AG09319 (cell line): ENCODE measurements at regions not wholly inside any gene's neighbourhood (a gene's known extent, or its start where the extent isn't known, plus 50 kb on each side); places are given as distances from the start of the nearest gene placed in this dataset.
"Not testable (repeated sequence)": the region's sequence is repeated elsewhere in the genome, so short reads cannot be mapped to it uniquely, and the experiment has no call there.

Source experiments
- DNase-seq: peaks from one replicate; pipeline ENCODE4 v3.0.0-alpha.2; 2010; ENCODE audit warnings: low read depth; ENCODE audit errors: extremely low read depth
- TF ChIP-seq, protein P1 (sequence below): IDR thresholded peaks from 2 replicates; pipeline ENCODE4 v1.5.1; 2011; ENCODE audit warnings: low read depth, mild to moderate bottlenecking, inconsistent platforms, low read length, moderate library complexity

DNA sequence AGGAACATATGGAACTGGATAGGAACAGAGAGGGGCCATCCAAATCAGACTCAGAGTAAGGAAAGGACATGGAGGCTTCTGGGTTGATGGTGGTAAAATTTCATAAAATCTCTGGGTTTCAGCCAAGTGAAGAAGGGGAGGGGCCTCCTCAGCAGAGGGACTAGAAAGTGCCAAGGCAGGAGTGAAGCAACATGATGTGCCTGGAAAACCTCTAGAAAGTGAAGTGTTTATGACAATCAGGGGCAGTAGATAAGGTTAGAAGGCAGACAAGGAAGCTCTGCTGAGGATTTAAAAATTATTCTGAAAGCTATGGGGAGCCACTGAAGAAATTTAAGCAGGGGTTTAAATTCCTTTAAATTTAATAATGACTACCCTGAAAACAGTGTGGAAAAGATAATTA lies 126.0 kb upstream of the TENT5A start:
- TF ChIP-seq, protein P1, sequence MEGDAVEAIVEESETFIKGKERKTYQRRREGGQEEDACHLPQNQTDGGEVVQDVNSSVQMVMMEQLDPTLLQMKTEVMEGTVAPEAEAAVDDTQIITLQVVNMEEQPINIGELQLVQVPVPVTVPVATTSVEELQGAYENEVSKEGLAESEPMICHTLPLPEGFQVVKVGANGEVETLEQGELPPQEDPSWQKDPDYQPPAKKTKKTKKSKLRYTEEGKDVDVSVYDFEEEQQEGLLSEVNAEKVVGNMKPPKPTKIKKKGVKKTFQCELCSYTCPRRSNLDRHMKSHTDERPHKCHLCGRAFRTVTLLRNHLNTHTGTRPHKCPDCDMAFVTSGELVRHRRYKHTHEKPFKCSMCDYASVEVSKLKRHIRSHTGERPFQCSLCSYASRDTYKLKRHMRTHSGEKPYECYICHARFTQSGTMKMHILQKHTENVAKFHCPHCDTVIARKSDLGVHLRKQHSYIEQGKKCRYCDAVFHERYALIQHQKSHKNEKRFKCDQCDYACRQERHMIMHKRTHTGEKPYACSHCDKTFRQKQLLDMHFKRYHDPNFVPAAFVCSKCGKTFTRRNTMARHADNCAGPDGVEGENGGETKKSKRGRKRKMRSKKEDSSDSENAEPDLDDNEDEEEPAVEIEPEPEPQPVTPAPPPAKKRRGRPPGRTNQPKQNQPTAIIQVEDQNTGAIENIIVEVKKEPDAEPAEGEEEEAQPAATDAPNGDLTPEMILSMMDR: no peak
- DNase-seq: no peak

DNA sequence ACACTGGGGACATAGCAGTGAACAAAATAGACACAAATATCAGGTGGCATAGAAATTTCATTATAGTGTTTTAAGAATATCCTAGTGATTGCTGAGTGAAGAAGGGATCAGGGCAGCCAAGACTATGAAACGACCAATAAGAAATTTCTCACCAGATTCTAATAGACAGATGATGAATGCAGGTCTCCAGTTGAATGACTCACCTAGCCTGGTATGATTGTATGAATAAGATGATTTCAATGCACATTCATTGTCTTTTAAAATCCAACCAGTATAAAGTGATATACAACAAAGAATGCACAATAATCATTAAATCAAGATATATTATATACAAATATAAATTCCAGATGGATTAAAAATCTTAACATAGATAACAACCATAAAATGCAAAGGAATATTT lies 124.5 kb upstream of the TENT5A start:
- TF ChIP-seq, protein P1: no peak
- DNase-seq: no peak

DNA sequence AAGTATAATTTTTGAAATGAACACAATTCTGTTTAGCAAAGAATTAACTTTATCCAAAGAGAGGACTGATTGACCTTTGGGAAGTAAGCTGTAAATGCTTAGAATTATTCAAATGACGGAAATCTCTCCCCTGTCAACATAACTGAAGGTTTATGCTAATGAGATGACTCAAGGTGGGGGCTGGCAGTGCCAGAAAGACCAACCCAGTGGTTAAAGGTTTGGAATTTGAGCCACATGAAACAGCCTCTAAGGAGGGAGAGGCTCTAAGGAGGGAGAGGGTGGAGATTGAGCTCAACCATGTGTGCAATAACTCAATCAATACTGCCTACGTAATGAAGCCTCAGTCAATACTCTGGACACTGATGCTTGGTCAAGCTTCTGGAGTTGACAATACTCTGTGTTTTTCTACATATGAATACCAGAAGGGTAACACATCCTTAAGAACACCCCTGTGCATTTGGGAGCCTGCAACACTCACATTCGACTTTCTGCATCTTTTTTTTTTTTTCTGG lies 123.4 kb upstream of the TENT5A start:
- TF ChIP-seq, protein P1: no peak
- DNase-seq: no peak

DNA sequence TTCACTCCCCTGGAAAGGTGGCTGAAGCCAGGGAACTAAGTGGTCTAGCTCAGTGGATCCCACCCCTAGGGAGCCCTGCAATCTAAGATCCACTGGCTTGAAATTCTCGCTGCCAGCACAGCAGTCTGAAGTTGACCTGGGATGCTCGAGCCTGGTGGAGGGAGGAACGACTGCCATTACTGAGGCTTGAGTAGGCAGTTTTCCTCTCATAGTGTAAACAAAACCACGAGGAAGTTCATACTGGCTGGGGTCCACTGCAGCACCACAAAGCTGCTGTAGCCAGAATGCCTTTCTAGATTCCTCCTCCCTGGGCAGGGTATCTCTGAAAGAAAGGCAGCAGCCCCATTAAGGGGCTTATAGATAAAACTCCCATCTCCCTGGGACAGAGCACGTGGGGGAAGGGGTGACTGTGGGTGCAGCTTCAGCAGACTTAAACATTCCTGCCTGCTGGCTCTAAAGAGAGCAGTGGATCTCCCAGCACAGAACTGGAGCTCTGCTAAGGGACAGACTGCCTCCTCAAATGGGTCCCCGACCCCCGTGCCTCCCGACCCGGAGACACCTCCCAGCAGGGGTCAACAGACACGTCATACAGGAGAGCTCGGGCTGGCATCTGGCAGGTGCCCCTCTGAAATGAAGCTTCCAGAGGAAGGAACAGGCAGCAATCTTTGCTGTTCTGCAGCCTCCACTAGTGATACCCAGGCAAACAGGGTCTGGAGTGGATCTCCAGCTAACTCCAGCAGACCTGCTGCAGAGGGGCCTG lies 117.4 kb upstream of the TENT5A start:
- DNase-seq: not testable (repeated sequence)

DNA sequence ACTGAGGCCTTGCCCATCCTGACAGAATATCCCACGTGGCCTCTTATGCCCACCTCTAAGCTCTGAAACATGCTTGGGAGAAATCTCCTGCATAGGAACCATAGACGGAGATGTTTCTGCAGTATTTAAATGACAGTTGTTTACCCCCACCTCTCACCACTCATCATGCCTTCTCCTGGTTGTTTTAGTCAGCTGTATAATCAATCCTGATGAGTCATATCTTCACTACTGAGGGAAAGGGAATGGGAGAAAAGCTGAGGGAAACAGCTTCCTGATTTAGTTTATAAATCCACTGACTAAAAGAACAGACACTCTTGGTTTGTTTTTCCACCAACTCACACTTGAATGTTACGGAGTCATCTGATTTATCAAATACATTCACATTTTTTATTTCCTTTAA lies 113.2 kb upstream of the TENT5A start:
- TF ChIP-seq, protein P1: no peak

GRCh38 chr6:81864124-81864523 lies 111.6 kb upstream of the TENT5A start:
- no peak for DNase-seq
- TF ChIP-seq, protein P1: no peak

More for the DNA sequence above, 113.2 kb upstream of the TENT5A start:
- DNase-seq: peak; percentile 28

DNA sequence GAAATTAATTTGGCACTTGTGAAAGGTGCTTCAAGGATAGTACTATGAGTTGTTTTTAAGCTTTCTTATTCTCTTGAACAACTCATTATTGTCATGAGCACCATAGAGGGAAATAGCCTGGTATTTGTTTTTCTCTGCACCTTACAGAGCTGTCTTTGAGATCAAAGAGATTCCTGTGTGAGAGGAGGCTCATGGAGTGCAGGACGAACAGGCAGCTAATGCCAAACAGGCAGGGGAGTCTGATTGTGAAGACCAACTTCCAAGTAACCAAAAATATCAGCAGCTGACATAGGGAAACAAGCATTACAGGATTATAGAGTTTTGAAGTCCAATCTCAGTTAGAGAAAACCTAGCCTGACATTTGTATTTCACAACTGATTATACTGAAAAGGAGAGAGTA lies 110.6 kb upstream of the TENT5A start:
- DNase-seq: no peak
- TF ChIP-seq, protein P1: no peak

DNA sequence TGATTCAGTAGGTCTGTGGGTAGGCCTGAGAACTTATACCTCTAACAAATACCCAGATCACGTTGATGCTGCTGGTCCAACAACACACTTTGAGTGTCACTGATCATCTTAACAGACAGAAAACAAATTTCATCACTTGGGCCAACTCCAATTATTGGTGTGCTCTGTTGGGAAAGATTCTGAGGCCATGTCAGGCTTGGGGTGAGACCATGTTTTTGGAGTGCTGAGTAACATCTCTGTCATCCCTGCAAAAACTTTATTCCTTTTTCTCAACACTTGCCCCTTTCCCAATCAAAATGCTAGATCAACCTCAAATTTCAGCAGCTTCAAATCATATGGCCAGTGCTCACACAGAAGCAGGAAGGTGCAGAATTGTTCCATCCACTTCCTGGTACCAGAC lies 108.8 kb upstream of the TENT5A start:
- DNase-seq: no peak
- TF ChIP-seq, protein P1: no peak
